K562 (cell line): ENCODE measurements at regions not wholly inside any gene's neighbourhood (a gene's known extent, or its start where the extent isn't known, plus 50 kb on each side); places are given as distances from the start of the nearest gene placed in this dataset.

Experiments used
- CBFA2T3 ChIP-seq: fragments of 450-650 bp; IDR thresholded peaks from 2 replicates; pipeline ENCODE4 v1.6.1; 2017
- DMBX1 ChIP-seq: fragments of 250-450 bp; sonication (Bioruptor Pico); IDR thresholded peaks from 2 replicates; pipeline ENCODE4 v1.8.0; 2022; ENCODE audit warnings: inconsistent platforms, mild to moderate bottlenecking, moderate library complexity, borderline replicate concordance
- KDM5B ChIP-seq: fragments of 200-600 bp; sonication (generic); IDR thresholded peaks from 2 replicates; pipeline ENCODE4 v1.6.1; 2012; ENCODE audit warnings: low read depth, mild to moderate bottlenecking, moderate library complexity, low read length, control low read depth, inconsistent platforms; ENCODE audit not compliant: insufficient replicate concordance
- MECOM ChIP-seq: fragments of 250-450 bp; sonication (Bioruptor Pico); IDR thresholded peaks from 2 replicates; pipeline ENCODE4 v1.8.0; 2022; ENCODE audit warnings: inconsistent platforms
- SMAD4 ChIP-seq: fragments of 250-450 bp; sonication (Bioruptor Pico); conservative IDR thresholded peaks from 2 replicates; pipeline ENCODE4 v1.8.0; 2021; ENCODE audit warnings: inconsistent platforms, mild to moderate bottlenecking, moderate library complexity
- SMARCE1 ChIP-seq: fragments of 450-650 bp; IDR thresholded peaks from 2 replicates; pipeline ENCODE4 v1.7.1; 2016; ENCODE audit warnings: mild to moderate bottlenecking
- ZNF384 ChIP-seq: IDR thresholded peaks from 2 replicates; pipeline ENCODE4 v1.6.1; 2012; ENCODE audit warnings: low read depth, low read length, improper control_type of control experiment
- TF ChIP-seq, protein P1 (sequence below): sonication (generic); IDR thresholded peaks from 2 replicates; pipeline ENCODE4 v1.6.1; 2016
- TF ChIP-seq, protein P2 (sequence below), 2 experiments: IDR thresholded peaks; 2 replicates each; pipeline ENCODE4 v1.6.1; 2011; ENCODE audit warnings: borderline replicate concordance in 1 of 2, control low read depth in 1 of 2, low read depth in 1 of 2, low read length in 1 of 2, mild to moderate bottlenecking in 1 of 2, mixed read lengths in 1 of 2, moderate library complexity in 1 of 2; ENCODE audit not compliant: insufficient read depth in 1 of 2, insufficient read length in 1 of 2, poor library complexity in 1 of 2, severe bottlenecking in 1 of 2; ENCODE audit errors: extremely low read depth in 1 of 2
- TF ChIP-seq, protein P3 (sequence below): conservative IDR thresholded peaks from 2 replicates; pipeline ENCODE4 v1.6.1; 2011; ENCODE audit warnings: low read depth, mild to moderate bottlenecking, low read length; ENCODE audit not compliant: control insufficient read depth
- TF ChIP-seq, protein P4 (sequence below), 2 experiments: fragments of 450-650 bp; IDR thresholded peaks; 2 replicates each; pipeline ENCODE4 v1.6.1; 2018; ENCODE audit warnings: mild to moderate bottlenecking in 2 of 2, low read depth in 1 of 2; ENCODE audit not compliant: partially characterized antibody in 2 of 2
- TF ChIP-seq, protein P5 (sequence below), 2 experiments: fragments of 200-800 bp in 1 of 2; sonication (Bioruptor generic) in 1 of 2; sonication (generic) in 1 of 2; formaldehyde crosslinking in 1 of 2; IDR thresholded peaks in 1 of 2; conservative IDR thresholded peaks in 1 of 2; 2 replicates each; pipeline versions ENCODE4 v1.5.0 to v1.6.1; 2016 to 2020; ENCODE audit warnings: missing compliant biosample characterization in 1 of 2, missing genetic modification characterization in 1 of 2, missing genetic modification reagents in 1 of 2
- TF ChIP-seq, protein P6 (sequence below): fragments of 450-650 bp; IDR thresholded peaks from 2 replicates; pipeline ENCODE4 v1.6.1; 2016; ENCODE audit warnings: antibody characterized with exemption
- TF ChIP-seq, protein P7 (sequence below): fragments of 200-800 bp; sonication (Bioruptor generic); IDR thresholded peaks from 2 replicates; pipeline ENCODE4 v1.6.1; 2017; ENCODE audit warnings: missing genetic modification characterization, missing compliant biosample characterization

DNA sequence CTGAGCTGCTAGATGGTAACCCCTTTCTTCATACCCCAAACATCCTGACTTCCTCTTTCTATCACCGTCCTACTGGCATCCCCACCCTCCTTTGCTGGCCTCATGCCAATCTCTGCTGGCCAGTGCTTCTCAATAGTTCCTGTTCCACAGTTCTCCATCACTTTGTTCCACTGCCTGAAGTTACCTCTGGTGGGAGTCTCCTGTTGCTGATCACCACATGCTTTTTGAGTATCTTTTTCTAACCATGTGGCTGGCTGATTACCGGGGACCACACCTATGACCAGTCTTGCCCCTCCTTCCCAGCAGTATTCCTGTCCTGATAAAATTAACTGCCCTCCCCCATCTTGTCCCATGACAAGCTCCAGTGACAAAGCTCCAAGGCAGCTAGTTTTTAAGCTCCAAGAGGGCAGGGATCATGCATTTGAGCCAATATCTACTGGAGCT, 380.4 kb upstream of the CCL2 start (continued):
- TF ChIP-seq, protein P1, sequence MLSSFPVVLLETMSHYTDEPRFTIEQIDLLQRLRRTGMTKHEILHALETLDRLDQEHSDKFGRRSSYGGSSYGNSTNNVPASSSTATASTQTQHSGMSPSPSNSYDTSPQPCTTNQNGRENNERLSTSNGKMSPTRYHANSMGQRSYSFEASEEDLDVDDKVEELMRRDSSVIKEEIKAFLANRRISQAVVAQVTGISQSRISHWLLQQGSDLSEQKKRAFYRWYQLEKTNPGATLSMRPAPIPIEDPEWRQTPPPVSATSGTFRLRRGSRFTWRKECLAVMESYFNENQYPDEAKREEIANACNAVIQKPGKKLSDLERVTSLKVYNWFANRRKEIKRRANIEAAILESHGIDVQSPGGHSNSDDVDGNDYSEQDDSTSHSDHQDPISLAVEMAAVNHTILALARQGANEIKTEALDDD = peak; percentile 92
- TF ChIP-seq, protein P2, sequence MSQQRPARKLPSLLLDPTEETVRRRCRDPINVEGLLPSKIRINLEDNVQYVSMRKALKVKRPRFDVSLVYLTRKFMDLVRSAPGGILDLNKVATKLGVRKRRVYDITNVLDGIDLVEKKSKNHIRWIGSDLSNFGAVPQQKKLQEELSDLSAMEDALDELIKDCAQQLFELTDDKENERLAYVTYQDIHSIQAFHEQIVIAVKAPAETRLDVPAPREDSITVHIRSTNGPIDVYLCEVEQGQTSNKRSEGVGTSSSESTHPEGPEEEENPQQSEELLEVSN (IDR thresholded peaks at IDR 0.05; ENCODE audit: borderline replicate concordance in 1 of 2, extremely low read depth in 1 of 2, insufficient read depth in 1 of 2, insufficient read length in 1 of 2, low read depth in 1 of 2, low read length in 1 of 2, poor library complexity in 1 of 2, severe bottlenecking in 1 of 2) = peak; percentile 15 to 16
- TF ChIP-seq, protein P3, sequence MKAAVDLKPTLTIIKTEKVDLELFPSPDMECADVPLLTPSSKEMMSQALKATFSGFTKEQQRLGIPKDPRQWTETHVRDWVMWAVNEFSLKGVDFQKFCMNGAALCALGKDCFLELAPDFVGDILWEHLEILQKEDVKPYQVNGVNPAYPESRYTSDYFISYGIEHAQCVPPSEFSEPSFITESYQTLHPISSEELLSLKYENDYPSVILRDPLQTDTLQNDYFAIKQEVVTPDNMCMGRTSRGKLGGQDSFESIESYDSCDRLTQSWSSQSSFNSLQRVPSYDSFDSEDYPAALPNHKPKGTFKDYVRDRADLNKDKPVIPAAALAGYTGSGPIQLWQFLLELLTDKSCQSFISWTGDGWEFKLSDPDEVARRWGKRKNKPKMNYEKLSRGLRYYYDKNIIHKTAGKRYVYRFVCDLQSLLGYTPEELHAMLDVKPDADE = no peak
- TF ChIP-seq CBFA2T3 (peak; percentile 96), KDM5B (peak; percentile 31), ZNF384 (0 out of 2 replicates have a peak, but pooled peaks have one; percentile 31), SMARCE1 (peak; percentile 82), SMAD4 (peak; percentile 83), MECOM (CRISPR knock-in tag) (peak; percentile 75), DMBX1 (CRISPR knock-in tag) (peak; percentile 81)
- TF ChIP-seq, protein P4, sequence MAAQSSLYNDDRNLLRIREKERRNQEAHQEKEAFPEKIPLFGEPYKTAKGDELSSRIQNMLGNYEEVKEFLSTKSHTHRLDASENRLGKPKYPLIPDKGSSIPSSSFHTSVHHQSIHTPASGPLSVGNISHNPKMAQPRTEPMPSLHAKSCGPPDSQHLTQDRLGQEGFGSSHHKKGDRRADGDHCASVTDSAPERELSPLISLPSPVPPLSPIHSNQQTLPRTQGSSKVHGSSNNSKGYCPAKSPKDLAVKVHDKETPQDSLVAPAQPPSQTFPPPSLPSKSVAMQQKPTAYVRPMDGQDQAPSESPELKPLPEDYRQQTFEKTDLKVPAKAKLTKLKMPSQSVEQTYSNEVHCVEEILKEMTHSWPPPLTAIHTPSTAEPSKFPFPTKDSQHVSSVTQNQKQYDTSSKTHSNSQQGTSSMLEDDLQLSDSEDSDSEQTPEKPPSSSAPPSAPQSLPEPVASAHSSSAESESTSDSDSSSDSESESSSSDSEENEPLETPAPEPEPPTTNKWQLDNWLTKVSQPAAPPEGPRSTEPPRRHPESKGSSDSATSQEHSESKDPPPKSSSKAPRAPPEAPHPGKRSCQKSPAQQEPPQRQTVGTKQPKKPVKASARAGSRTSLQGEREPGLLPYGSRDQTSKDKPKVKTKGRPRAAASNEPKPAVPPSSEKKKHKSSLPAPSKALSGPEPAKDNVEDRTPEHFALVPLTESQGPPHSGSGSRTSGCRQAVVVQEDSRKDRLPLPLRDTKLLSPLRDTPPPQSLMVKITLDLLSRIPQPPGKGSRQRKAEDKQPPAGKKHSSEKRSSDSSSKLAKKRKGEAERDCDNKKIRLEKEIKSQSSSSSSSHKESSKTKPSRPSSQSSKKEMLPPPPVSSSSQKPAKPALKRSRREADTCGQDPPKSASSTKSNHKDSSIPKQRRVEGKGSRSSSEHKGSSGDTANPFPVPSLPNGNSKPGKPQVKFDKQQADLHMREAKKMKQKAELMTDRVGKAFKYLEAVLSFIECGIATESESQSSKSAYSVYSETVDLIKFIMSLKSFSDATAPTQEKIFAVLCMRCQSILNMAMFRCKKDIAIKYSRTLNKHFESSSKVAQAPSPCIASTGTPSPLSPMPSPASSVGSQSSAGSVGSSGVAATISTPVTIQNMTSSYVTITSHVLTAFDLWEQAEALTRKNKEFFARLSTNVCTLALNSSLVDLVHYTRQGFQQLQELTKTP (IDR thresholded peaks at IDR 0.05; ENCODE audit: low read depth in 1 of 2, partially characterized antibody in 2 of 2) = peak; percentile 60 to 66
- TF ChIP-seq, protein P5, sequence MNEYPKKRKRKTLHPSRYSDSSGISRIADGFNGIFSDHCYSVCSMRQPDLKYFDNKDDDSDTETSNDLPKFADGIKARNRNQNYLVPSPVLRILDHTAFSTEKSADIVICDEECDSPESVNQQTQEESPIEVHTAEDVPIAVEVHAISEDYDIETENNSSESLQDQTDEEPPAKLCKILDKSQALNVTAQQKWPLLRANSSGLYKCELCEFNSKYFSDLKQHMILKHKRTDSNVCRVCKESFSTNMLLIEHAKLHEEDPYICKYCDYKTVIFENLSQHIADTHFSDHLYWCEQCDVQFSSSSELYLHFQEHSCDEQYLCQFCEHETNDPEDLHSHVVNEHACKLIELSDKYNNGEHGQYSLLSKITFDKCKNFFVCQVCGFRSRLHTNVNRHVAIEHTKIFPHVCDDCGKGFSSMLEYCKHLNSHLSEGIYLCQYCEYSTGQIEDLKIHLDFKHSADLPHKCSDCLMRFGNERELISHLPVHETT (CRISPR knock-in tag; conservative IDR thresholded peaks at IDR 0.05 in 1 of 2, IDR thresholded peaks at IDR 0.05 in 1 of 2) = peak in 1 of 2 experiments; percentile 37; a peak in 1 of 4 replicates
- TF ChIP-seq, protein P6, sequence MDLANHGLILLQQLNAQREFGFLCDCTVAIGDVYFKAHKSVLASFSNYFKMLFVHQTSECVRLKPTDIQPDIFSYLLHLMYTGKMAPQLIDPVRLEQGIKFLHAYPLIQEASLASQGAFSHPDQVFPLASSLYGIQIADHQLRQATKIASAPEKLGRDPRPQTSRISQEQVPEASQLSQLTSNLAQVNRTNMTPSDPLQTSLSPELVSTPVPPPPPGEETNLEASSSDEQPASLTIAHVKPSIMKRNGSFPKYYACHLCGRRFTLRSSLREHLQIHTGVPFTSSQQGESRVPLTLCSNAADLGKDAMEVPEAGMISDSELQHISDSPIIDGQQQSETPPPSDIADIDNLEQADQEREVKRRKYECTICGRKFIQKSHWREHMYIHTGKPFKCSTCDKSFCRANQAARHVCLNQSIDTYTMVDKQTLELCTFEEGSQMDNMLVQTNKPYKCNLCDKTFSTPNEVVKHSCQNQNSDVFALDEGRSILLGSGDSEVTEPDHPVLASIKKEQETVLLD = peak; percentile 79; the same call in 1 of the 2 replicates
- TF ChIP-seq, protein P7, sequence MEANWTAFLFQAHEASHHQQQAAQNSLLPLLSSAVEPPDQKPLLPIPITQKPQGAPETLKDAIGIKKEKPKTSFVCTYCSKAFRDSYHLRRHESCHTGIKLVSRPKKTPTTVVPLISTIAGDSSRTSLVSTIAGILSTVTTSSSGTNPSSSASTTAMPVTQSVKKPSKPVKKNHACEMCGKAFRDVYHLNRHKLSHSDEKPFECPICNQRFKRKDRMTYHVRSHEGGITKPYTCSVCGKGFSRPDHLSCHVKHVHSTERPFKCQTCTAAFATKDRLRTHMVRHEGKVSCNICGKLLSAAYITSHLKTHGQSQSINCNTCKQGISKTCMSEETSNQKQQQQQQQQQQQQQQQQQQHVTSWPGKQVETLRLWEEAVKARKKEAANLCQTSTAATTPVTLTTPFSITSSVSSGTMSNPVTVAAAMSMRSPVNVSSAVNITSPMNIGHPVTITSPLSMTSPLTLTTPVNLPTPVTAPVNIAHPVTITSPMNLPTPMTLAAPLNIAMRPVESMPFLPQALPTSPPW (CRISPR knock-in tag) = peak; percentile 72
